HEK293 (cell line): ENCODE measurements at regions not wholly inside any gene's neighbourhood (a gene's known extent, or its start where the extent isn't known, plus 50 kb on each side); places are given as distances from the start of the nearest gene placed in this dataset.

ENCODE experiments used
- CTCF ChIA-PET: fragments of 350-600 bp; formaldehyde crosslinking; extraction: SDS; loops from one replicate; lab custom pipeline; 2021; ENCODE audit warnings: antibody characterized with exemption; lab: Yijun Ruan, JAX
- POLR2A ChIA-PET: fragments of 300-600 bp; formaldehyde crosslinking; extraction: SDS; loops from one replicate; lab custom pipeline; 2020; ENCODE audit warnings: antibody characterized with exemption, inconsistent platforms; lab: Yijun Ruan, JAX
- H3K27ac ChIP-seq: fragments of 200-500 bp; sonication (Bioruptor generic); 2 replicates; pipeline ENCODE4 v1.5.1; 2014; ENCODE audit warnings: low read depth, low read length, control low read depth, inconsistent platforms; ENCODE audit errors: extremely low read depth
- H3K36me3 ChIP-seq, 2 experiments: fragments of 200-500 bp in 1 of 2; sonication (Bioruptor generic) in 1 of 2; 1 replicate in 1 of 2; 2 replicates in 1 of 2; pipeline ENCODE4 v1.5.1; 2014 to 2017; ENCODE audit warnings: inconsistent platforms in 2 of 2, low read length in 2 of 2; ENCODE audit not compliant: control insufficient read depth in 2 of 2, insufficient read depth in 1 of 2
- H3K4me1 ChIP-seq: fragments of 200-500 bp; sonication (Bioruptor generic); 2 replicates; pipeline ENCODE4 v1.5.1; 2014; ENCODE audit warnings: mild to moderate bottlenecking, low read length, inconsistent platforms; ENCODE audit not compliant: control insufficient read depth, insufficient read depth
- H3K4me3 ChIP-seq: 2 replicates; pipeline ENCODE4 v1.5.1; 2011; ENCODE audit warnings: low read depth, mild to moderate bottlenecking, control low read depth, low read length, moderate library complexity
- H3K9me3 ChIP-seq: fragments of 200-500 bp; sonication (Bioruptor generic); 2 replicates; pipeline ENCODE4 v1.5.1; 2014; ENCODE audit warnings: low read depth, low read length, inconsistent platforms; ENCODE audit not compliant: control insufficient read depth, insufficient read depth
- KLF16 ChIP-seq: fragments of 450-650 bp; formaldehyde crosslinking; IDR thresholded peaks from 2 replicates; pipeline ENCODE4 v1.5.1; 2017; ENCODE audit warnings: missing biosample characterization, missing genetic modification characterization
- RBAK ChIP-seq: fragments of 450-650 bp; formaldehyde crosslinking; IDR thresholded peaks from 2 replicates; pipeline ENCODE4 v1.5.1; 2016; ENCODE audit warnings: missing biosample characterization, missing genetic modification characterization
- ZBTB7A ChIP-seq: fragments of 450-650 bp; formaldehyde crosslinking; IDR thresholded peaks from 2 replicates; pipeline ENCODE4 v1.5.1; 2016; ENCODE audit warnings: low read depth, missing biosample characterization, missing genetic modification characterization
- ZBTB8A ChIP-seq: fragments of 450-650 bp; formaldehyde crosslinking; IDR thresholded peaks from 2 replicates; pipeline ENCODE4 v1.5.1; 2016; ENCODE audit warnings: missing biosample characterization, missing genetic modification characterization
- ZNF146 ChIP-seq: fragments of 450-650 bp; formaldehyde crosslinking; IDR thresholded peaks from 2 replicates; pipeline ENCODE4 v1.5.1; 2016; ENCODE audit warnings: missing biosample characterization, missing genetic modification characterization
- ZNF175 ChIP-seq: fragments of 450-650 bp; formaldehyde crosslinking; IDR thresholded peaks from 2 replicates; pipeline ENCODE4 v1.5.1; 2016; ENCODE audit warnings: missing biosample characterization, missing genetic modification characterization
- ZNF211 ChIP-seq: fragments of 450-650 bp; formaldehyde crosslinking; IDR thresholded peaks from 2 replicates; pipeline ENCODE4 v1.5.1; 2016; ENCODE audit warnings: low read depth, missing biosample characterization, missing genetic modification characterization
- ZNF239 ChIP-seq: fragments of 450-650 bp; formaldehyde crosslinking; IDR thresholded peaks from 2 replicates; pipeline ENCODE4 v1.5.1; 2016; ENCODE audit warnings: missing biosample characterization, missing genetic modification characterization
- ZNF248 ChIP-seq: fragments of 450-650 bp; formaldehyde crosslinking; IDR thresholded peaks from 2 replicates; pipeline ENCODE4 v1.5.1; 2017; ENCODE audit warnings: missing biosample characterization, missing genetic modification characterization
- ZNF324 ChIP-seq: fragments of 450-650 bp; formaldehyde crosslinking; IDR thresholded peaks from 2 replicates; pipeline ENCODE4 v1.5.1; 2016; ENCODE audit warnings: missing biosample characterization, missing genetic modification characterization
- ZNF501 ChIP-seq: fragments of 450-650 bp; formaldehyde crosslinking; IDR thresholded peaks from 2 replicates; pipeline ENCODE4 v1.5.1; 2016; ENCODE audit warnings: missing biosample characterization, missing genetic modification characterization
- ZSCAN16 ChIP-seq: fragments of 450-650 bp; formaldehyde crosslinking; IDR thresholded peaks from 2 replicates; pipeline ENCODE4 v1.5.1; 2016; ENCODE audit warnings: missing biosample characterization, missing genetic modification characterization
- TF ChIP-seq, protein P1 (sequence below): fragments of 450-650 bp; formaldehyde crosslinking; IDR thresholded peaks from 2 replicates; pipeline ENCODE4 v1.5.1; 2016; ENCODE audit warnings: missing biosample characterization, missing genetic modification characterization
- TF ChIP-seq, protein P2 (sequence below): fragments of 450-650 bp; formaldehyde crosslinking; IDR thresholded peaks from 2 replicates; pipeline ENCODE4 v1.5.1; 2016; ENCODE audit warnings: missing biosample characterization, missing genetic modification characterization
- TF ChIP-seq, protein P3 (sequence below): fragments of 450-650 bp; IDR thresholded peaks from 2 replicates; pipeline ENCODE4 v1.5.1; 2018; ENCODE audit warnings: missing biosample characterization, missing genetic modification characterization
- TF ChIP-seq, protein P4 (sequence below): fragments of 450-650 bp; formaldehyde crosslinking; IDR thresholded peaks from 2 replicates; pipeline ENCODE4 v1.5.1; 2016; ENCODE audit warnings: missing biosample characterization, missing genetic modification characterization
- TF ChIP-seq, protein P5 (sequence below): fragments of 450-650 bp; formaldehyde crosslinking; IDR thresholded peaks from 2 replicates; pipeline ENCODE4 v1.5.1; 2016; ENCODE audit warnings: missing biosample characterization, missing genetic modification characterization
- TF ChIP-seq, protein P6 (sequence below): fragments of 450-650 bp; formaldehyde crosslinking; IDR thresholded peaks from 2 replicates; pipeline ENCODE4 v1.5.1; 2016; ENCODE audit warnings: missing biosample characterization, missing genetic modification characterization
- TF ChIP-seq, protein P7 (sequence below): IDR thresholded peaks from 2 replicates; pipeline ENCODE4 v1.6.1; 2011; ENCODE audit warnings: mild to moderate bottlenecking, low read depth, low read length, borderline replicate concordance

DNA sequence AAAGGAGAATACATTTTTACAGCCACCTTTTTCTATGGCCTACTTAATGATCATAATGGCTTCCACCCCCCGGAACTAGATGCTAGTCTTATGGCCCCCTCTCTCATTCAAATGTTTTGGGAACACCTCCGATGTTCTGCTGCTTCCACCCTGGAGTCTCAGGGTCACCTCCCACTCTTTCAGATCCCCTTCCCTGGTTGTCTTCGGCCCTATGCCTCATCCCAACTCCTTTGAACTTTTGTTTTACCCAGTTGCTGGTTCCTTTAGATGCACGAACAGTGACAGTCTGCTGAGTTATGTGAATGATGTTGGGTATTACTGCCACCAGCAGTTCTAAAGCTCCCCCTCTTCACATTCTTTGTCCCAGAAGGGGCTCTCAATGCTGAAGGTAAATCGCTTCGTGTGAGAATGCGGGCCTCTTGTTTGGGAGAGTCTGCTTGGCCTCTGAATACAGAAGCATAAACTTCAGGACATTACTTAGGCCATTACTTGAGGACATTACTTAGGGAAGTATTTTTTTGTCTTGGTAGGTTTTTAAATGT, 309.1 kb downstream of the SOX4 start (continued):
- TF ChIP-seq, protein P1, sequence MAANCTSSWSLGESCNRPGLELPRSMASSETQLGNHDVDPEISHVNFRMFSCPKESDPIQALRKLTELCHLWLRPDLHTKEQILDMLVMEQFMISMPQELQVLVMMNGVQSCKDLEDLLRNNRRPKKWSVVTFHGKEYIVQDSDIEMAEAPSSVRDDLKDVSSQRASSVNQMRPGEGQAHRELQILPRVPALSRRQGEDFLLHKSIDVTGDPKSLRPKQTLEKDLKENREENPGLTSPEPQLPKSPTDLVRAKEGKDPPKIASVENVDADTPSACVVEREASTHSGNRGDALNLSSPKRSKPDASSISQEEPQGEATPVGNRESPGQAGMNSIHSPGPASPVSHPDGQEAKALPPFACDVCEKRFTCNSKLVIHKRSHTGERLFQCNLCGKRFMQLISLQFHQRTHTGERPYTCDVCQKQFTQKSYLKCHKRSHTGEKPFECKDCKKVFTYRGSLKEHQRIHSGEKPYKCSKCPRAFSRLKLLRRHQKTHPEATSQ (tag by site-specific recombination), result no peak
- TF ChIP-seq, protein P2, sequence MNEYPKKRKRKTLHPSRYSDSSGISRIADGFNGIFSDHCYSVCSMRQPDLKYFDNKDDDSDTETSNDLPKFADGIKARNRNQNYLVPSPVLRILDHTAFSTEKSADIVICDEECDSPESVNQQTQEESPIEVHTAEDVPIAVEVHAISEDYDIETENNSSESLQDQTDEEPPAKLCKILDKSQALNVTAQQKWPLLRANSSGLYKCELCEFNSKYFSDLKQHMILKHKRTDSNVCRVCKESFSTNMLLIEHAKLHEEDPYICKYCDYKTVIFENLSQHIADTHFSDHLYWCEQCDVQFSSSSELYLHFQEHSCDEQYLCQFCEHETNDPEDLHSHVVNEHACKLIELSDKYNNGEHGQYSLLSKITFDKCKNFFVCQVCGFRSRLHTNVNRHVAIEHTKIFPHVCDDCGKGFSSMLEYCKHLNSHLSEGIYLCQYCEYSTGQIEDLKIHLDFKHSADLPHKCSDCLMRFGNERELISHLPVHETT (tag by site-specific recombination), result no peak
- TF ChIP-seq ZNF211 (tag by site-specific recombination) (no peak), ZNF146 (tag by site-specific recombination) (no peak), RBAK (tag by site-specific recombination) (no peak), KLF16 (no peak), ZSCAN16 (tag by site-specific recombination) (no peak), ZNF501 (no peak), ZNF175 (tag by site-specific recombination) (no peak)
- TF ChIP-seq, protein P3, sequence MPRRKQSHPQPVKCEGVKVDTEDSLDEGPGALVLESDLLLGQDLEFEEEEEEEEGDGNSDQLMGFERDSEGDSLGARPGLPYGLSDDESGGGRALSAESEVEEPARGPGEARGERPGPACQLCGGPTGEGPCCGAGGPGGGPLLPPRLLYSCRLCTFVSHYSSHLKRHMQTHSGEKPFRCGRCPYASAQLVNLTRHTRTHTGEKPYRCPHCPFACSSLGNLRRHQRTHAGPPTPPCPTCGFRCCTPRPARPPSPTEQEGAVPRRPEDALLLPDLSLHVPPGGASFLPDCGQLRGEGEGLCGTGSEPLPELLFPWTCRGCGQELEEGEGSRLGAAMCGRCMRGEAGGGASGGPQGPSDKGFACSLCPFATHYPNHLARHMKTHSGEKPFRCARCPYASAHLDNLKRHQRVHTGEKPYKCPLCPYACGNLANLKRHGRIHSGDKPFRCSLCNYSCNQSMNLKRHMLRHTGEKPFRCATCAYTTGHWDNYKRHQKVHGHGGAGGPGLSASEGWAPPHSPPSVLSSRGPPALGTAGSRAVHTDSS, result no peak
- TF ChIP-seq, protein P4, sequence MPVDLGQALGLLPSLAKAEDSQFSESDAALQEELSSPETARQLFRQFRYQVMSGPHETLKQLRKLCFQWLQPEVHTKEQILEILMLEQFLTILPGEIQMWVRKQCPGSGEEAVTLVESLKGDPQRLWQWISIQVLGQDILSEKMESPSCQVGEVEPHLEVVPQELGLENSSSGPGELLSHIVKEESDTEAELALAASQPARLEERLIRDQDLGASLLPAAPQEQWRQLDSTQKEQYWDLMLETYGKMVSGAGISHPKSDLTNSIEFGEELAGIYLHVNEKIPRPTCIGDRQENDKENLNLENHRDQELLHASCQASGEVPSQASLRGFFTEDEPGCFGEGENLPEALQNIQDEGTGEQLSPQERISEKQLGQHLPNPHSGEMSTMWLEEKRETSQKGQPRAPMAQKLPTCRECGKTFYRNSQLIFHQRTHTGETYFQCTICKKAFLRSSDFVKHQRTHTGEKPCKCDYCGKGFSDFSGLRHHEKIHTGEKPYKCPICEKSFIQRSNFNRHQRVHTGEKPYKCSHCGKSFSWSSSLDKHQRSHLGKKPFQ (tag by site-specific recombination), result no peak
- TF ChIP-seq, all 188 proteins: peak for 0

DNA sequence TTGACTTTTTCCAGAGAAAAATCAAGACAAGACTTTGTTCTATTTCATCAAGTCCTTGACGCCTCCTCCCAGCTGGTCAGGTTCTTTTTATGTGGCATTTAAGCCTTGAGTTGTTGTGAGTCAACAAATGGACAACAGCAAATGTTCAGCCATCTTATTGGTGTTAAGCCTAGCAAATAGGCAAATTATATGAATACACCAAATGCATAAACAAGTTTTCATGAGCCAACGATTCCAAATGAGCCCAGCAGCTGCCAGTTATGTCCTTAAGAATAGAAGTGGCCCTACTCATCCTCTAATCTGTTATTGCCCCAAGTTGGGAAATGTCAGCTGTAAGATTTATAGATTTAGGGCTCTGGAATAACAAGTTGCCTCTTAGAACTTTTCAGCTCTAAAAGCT, 312.0 kb downstream of the SOX4 start:
- POLR2A ChIA-PET, result no interaction called here
- TF ChIP-seq ZBTB8A (no peak), ZNF248 (tag by site-specific recombination) (no peak), ZBTB7A (tag by site-specific recombination) (no peak), KLF16 (no peak), ZNF324 (tag by site-specific recombination) (no peak), ZNF239 (tag by site-specific recombination) (no peak)
- TF ChIP-seq, protein P5, sequence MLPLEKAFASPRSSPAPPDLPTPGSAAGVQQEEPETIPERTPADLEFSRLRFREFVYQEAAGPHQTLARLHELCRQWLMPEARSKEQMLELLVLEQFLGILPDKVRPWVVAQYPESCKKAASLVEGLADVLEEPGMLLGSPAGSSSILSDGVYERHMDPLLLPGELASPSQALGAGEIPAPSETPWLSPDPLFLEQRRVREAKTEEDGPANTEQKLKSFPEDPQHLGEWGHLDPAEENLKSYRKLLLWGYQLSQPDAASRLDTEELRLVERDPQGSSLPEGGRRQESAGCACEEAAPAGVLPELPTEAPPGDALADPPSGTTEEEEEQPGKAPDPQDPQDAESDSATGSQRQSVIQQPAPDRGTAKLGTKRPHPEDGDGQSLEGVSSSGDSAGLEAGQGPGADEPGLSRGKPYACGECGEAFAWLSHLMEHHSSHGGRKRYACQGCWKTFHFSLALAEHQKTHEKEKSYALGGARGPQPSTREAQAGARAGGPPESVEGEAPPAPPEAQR, result no peak
- TF ChIP-seq, protein P6, sequence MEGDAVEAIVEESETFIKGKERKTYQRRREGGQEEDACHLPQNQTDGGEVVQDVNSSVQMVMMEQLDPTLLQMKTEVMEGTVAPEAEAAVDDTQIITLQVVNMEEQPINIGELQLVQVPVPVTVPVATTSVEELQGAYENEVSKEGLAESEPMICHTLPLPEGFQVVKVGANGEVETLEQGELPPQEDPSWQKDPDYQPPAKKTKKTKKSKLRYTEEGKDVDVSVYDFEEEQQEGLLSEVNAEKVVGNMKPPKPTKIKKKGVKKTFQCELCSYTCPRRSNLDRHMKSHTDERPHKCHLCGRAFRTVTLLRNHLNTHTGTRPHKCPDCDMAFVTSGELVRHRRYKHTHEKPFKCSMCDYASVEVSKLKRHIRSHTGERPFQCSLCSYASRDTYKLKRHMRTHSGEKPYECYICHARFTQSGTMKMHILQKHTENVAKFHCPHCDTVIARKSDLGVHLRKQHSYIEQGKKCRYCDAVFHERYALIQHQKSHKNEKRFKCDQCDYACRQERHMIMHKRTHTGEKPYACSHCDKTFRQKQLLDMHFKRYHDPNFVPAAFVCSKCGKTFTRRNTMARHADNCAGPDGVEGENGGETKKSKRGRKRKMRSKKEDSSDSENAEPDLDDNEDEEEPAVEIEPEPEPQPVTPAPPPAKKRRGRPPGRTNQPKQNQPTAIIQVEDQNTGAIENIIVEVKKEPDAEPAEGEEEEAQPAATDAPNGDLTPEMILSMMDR (tag by site-specific recombination), result no peak
- TF ChIP-seq, protein P7, sequence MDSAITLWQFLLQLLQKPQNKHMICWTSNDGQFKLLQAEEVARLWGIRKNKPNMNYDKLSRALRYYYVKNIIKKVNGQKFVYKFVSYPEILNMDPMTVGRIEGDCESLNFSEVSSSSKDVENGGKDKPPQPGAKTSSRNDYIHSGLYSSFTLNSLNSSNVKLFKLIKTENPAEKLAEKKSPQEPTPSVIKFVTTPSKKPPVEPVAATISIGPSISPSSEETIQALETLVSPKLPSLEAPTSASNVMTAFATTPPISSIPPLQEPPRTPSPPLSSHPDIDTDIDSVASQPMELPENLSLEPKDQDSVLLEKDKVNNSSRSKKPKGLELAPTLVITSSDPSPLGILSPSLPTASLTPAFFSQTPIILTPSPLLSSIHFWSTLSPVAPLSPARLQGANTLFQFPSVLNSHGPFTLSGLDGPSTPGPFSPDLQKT, result no peak
- CTCF ChIA-PET, result interaction anchor here (0.6 to 0.7 kb wide), 3 partner anchors 179 to 1341 kb away, joined by 3 to 4 read pairs (median 3); no protein-coding TSS in a partner anchor
- Histone ChIP-seq H3K36me3 (no peaks in the 10 kb centered on the region), H3K4me3 (no peak overlapping the region), H3K4me1 (no peaks in the 10 kb centered on the region), H3K9me3 (no peaks in the 10 kb centered on the region), H3K27ac (no peak overlapping the region)
